ENCODE measurements at regions not wholly inside any gene's neighbourhood (a gene's known extent, or its start where the extent isn't known, plus 50 kb on each side); places are given as distances from the start of the nearest gene placed in this dataset.
"Not testable (repeated sequence)": the region's sequence is repeated elsewhere in the genome, so short reads cannot be mapped to it uniquely, and the experiment has no call there.

- TF ChIP-seq CTCF, POLR2AphosphoS5, EP300 (IDR thresholded peaks at IDR 0.05): not testable (repeated sequence)
Measured at GRCh38 chr5:44958943-44959454, 150.3 kb downstream of the MRPS30 start.
